ENCODE measurements at regions not wholly inside any gene's neighbourhood (a gene's known extent, or its start where the extent isn't known, plus 50 kb on each side); places are given as distances from the start of the nearest gene placed in this dataset.
A peak's percentile ranks its signal among the peaks of the same experiment; 100 is the strongest.

DNA sequence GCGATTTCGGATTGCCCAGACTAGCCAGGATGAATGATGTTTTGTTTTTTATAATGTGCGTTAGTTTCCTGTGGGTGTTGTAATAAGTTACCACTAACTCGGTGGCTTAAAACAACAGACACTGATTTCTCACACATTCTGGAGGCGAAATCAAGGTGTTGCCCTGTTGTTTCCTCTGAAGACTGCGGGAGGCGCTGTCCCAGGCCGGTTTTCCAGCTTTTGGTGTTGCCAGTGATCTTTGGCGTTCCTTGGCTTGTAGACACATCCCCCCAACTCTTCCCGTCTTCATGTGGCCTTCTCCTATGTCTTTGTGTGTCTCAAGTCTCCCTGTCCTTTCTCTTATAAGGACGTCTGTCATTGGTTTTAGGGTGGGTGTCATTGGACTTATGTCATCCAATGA is 267.7 kb downstream of the AACS start:
- H3K27me3 ChIP-seq (ENCODE audit: control insufficient read depth in 3 of 3, insufficient read depth in 3 of 3, low read length in 2 of 3), result peaks cover 0 to 3% (median 0%) of the 10 kb centered on the region in 3 donors
- peaks cover 0 to 12% (median 0%) of the 10 kb centered on the region in 4 donors for H3K9me3 ChIP-seq (ENCODE audit: control insufficient read depth in 4 of 4, insufficient read depth in 3 of 4, low read length in 3 of 4)
- no peak overlapping the region for H3K27ac ChIP-seq (ENCODE audit: low read depth in 1 of 2, low read length in 1 of 2)
- H3K4me3 ChIP-seq, result no peak overlapping the region
- ATAC-seq (ENCODE audit: insufficient read depth, low FRiP score), result no peak
- no peak for DNase-seq
- WGBS, 2 donors, result 58% methylated on average over 11 of the region's 11 CpGs
- peaks cover 0 to 4% (median 0%) of the 10 kb centered on the region in 5 donors for H3K4me1 ChIP-seq (ENCODE audit: control insufficient read depth in 5 of 5, insufficient read depth in 5 of 5, low read length in 5 of 5)
- H3K9ac ChIP-seq (ENCODE audit: insufficient read depth in 1 of 2, low read length in 2 of 2), result no peak overlapping the region
- no peaks in the 10 kb centered on the region for H3K36me3 ChIP-seq (ENCODE audit: control insufficient read depth in 4 of 4, insufficient read depth in 4 of 4, low read length in 4 of 4)
- TF ChIP-seq, protein P1, sequence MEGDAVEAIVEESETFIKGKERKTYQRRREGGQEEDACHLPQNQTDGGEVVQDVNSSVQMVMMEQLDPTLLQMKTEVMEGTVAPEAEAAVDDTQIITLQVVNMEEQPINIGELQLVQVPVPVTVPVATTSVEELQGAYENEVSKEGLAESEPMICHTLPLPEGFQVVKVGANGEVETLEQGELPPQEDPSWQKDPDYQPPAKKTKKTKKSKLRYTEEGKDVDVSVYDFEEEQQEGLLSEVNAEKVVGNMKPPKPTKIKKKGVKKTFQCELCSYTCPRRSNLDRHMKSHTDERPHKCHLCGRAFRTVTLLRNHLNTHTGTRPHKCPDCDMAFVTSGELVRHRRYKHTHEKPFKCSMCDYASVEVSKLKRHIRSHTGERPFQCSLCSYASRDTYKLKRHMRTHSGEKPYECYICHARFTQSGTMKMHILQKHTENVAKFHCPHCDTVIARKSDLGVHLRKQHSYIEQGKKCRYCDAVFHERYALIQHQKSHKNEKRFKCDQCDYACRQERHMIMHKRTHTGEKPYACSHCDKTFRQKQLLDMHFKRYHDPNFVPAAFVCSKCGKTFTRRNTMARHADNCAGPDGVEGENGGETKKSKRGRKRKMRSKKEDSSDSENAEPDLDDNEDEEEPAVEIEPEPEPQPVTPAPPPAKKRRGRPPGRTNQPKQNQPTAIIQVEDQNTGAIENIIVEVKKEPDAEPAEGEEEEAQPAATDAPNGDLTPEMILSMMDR (IDR thresholded peaks at IDR 0.05; ENCODE audit: control extremely low read depth, extremely low read depth), result no peak

DNA sequence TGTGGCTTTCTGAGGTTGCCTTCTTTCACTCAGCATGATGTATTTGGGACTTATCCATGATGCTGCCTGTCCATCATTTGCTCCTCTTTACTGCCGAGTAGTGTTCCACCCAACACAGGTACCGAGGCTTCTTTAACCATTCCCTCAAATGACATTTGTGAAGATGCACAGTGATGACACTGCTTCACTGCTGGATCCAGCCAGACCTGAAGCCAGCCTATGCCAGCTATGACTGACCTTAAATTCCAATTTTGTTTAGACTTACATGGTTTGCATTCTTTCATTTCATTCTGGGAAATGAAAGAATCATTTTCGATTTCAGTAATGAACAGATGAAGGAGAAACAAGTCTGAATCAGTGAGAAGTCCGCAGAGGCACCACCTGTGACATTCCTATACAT is 271.0 kb downstream of the AACS start:
- peaks cover 0 to 3% (median 0%) of the 10 kb centered on the region in 3 donors for H3K27me3 ChIP-seq (ENCODE audit: control insufficient read depth in 3 of 3, insufficient read depth in 3 of 3, low read length in 2 of 3)

DNA sequence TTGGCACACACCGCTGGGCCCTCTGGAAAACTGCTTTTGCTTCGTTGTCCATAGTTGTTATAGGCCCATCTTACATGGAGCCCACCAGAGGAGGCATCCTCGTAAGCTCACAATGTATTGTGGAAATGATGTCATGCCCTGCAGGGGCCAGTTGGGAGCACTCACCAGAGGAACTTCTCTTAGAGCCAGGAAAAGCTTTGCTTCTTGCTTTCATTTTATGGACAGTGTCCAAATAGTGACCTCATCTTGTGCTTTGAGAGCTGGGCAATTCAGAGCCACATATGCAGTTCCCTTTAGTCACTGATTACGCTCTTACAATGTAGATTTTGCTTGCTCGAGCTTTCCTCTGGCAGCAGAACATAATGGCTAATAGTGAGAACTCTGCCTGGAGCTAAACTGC is 275.6 kb downstream of the AACS start:
- Histone ChIP-seq H3K9me3 (ENCODE audit: control insufficient read depth in 4 of 4, insufficient read depth in 3 of 4, low read length in 3 of 4) (peaks cover 0 to 4% (median 0%) of the 10 kb centered on the region in 4 donors), H3K4me3 (no peak overlapping the region), H3K27ac (ENCODE audit: low read depth in 1 of 2, low read length in 1 of 2) (no peak overlapping the region), H3K27me3 (ENCODE audit: control insufficient read depth in 3 of 3, insufficient read depth in 3 of 3, low read length in 2 of 3) (peaks cover 0 to 3% (median 0%) of the 10 kb centered on the region in 3 donors), H3K36me3 (ENCODE audit: control insufficient read depth in 4 of 4, insufficient read depth in 4 of 4, low read length in 4 of 4) (no peaks in the 10 kb centered on the region), H3K4me1 (ENCODE audit: control insufficient read depth in 5 of 5, insufficient read depth in 5 of 5, low read length in 5 of 5) (peaks cover 0 to 2% (median 0%) of the 10 kb centered on the region in 5 donors), H3K9ac (ENCODE audit: insufficient read depth in 1 of 2, low read length in 2 of 2) (no peak overlapping the region)
- DNase-seq, result peak; percentile 44 to 83 (median 80)
- TF ChIP-seq, protein P1 (IDR thresholded peaks at IDR 0.05; ENCODE audit: control extremely low read depth, extremely low read depth), result no peak
- peak; percentile 66 for ATAC-seq (ENCODE audit: insufficient read depth, low FRiP score)
- WGBS, 2 donors, result 32 to 56% methylated on average over 5 of the region's 5 CpGs

More for the DNA sequence above, 271.0 kb downstream of the AACS start:
- Histone ChIP-seq H3K9me3 (ENCODE audit: control insufficient read depth in 4 of 4, insufficient read depth in 3 of 4, low read length in 3 of 4) (peaks cover 0 to 8% (median 0%) of the 10 kb centered on the region in 4 donors), H3K36me3 (ENCODE audit: control insufficient read depth in 4 of 4, insufficient read depth in 4 of 4, low read length in 4 of 4) (no peaks in the 10 kb centered on the region), H3K9ac (ENCODE audit: insufficient read depth in 1 of 2, low read length in 2 of 2) (no peak overlapping the region), H3K27ac (ENCODE audit: low read depth in 1 of 2, low read length in 1 of 2) (no peak overlapping the region), H3K4me1 (ENCODE audit: control insufficient read depth in 5 of 5, insufficient read depth in 5 of 5, low read length in 5 of 5) (peaks cover 0 to 2% (median 0%) of the 10 kb centered on the region in 5 donors), H3K4me3 (no peak overlapping the region)
- DNase-seq (no peak), ATAC-seq (ENCODE audit: insufficient read depth, low FRiP score) (no peak)
- WGBS, 2 donors, result 81 to 89% methylated on average over 4 of the region's 4 CpGs
- TF ChIP-seq, protein P1 (IDR thresholded peaks at IDR 0.05; ENCODE audit: control extremely low read depth, extremely low read depth), result no peak

DNA sequence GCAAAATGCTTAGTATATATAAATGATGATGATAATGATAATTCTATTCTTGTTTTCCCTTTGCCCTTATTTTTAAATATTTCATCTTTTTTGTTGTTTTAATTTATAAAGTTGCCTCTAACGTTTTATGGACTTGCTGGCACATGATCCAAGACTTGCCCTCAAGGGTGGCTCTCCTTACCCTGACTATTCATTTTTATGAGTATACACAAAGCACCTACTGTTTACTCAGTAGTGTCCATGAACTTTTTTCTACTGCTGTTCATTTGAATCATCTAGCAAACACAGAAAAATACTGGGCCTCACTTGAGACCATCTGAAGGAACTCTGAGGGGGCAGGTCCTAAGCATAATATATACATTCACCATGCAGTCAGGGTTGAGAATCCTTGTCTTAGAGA is 276.2 kb downstream of the AACS start:
- H3K36me3 ChIP-seq (ENCODE audit: control insufficient read depth in 4 of 4, insufficient read depth in 4 of 4, low read length in 4 of 4), result no peaks in the 10 kb centered on the region
- H3K9me3 ChIP-seq (ENCODE audit: control insufficient read depth in 4 of 4, insufficient read depth in 3 of 4, low read length in 3 of 4), result peaks cover 0 to 4% (median 0%) of the 10 kb centered on the region in 4 donors
- 60 to 74% methylated on average over 1 of the region's 1 CpG for WGBS, 2 donors
- H3K4me1 ChIP-seq (ENCODE audit: control insufficient read depth in 5 of 5, insufficient read depth in 5 of 5, low read length in 5 of 5), result peaks cover 0 to 2% (median 0%) of the 10 kb centered on the region in 5 donors
- H3K27ac ChIP-seq (ENCODE audit: low read depth in 1 of 2, low read length in 1 of 2), result no peak overlapping the region
- no peak overlapping the region for H3K9ac ChIP-seq (ENCODE audit: insufficient read depth in 1 of 2, low read length in 2 of 2)
- ATAC-seq (ENCODE audit: insufficient read depth, low FRiP score) (no peak), DNase-seq (no peak)
- H3K4me3 ChIP-seq, result no peak overlapping the region
- peaks cover 0 to 3% (median 0%) of the 10 kb centered on the region in 3 donors for H3K27me3 ChIP-seq (ENCODE audit: control insufficient read depth in 3 of 3, insufficient read depth in 3 of 3, low read length in 2 of 3)
- TF ChIP-seq, protein P1 (IDR thresholded peaks at IDR 0.05; ENCODE audit: control extremely low read depth, extremely low read depth), result no peak
